Ammon's horn (tissue), 1 donor: ENCODE measurements at regions not wholly inside any gene's neighbourhood (a gene's known extent, or its start where the extent isn't known, plus 50 kb on each side); places are given as distances from the start of the nearest gene placed in this dataset.

Experiments
- DNase-seq: peaks from one replicate; pipeline ENCODE4 v3.0.0-alpha.2; 2016; ENCODE audit warnings: low spot score

DNA sequence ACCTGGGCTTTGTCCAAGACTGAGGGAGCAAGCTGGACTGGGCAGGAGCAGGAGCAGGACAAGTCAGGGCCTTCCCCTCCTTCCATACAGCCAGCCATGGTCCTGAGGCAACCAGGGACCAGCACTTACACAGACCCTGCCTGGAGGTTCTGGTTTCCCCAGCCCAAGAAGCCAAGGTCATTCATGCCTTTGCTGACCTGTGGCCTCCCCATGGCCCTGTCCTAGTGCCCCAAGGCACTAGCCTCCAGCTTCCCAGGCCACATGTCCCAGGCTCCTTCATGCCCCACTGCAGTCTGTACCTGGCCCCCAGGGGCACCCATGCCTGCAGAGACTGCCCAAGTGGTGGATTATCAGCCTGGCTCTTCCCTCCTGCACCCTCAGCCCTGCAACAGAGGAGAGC, 243.9 kb downstream of the TOMM20 start:
- DNase-seq, result no peak

DNA sequence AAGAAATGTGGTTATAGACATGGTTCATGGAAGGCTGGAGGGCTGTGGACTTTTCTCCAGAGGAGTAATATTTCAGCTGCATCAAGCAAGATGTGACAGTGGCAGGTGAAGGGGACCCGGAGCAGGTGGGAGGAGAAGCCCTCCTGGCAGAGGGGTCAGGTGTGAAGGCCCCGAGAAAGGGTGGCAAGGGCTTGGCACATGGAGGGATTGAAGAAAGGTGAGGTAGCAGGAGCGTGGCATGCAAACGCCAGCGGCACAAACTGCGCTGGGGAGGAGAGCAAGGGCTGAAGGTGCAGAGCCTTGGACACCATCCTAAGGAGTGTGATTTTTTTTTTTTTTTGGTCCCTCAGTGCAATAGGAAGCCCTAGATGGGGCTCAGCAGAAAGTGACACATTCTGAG, 244.6 kb downstream of the TOMM20 start:
- DNase-seq, result no peak

DNA sequence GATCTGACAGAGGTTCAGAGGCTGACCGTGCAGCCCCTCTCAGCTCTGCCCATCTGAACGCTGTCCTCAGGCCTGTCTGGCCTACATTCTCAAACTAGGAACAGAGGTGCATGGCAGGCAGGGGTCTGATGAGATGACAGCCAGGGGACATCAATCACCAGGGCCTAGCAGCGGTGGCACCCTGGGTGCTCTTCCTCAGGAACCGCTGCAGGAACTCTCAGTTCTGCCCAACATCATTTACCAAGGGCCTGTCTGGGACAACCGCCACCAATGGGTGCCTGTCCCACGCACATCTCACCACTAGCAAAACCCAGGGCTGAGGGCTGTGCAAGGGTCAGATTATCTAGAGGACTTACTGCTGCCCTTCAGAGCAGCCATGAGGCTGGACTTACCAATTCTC, 245.7 kb downstream of the TOMM20 start:
- no peak for DNase-seq

DNA sequence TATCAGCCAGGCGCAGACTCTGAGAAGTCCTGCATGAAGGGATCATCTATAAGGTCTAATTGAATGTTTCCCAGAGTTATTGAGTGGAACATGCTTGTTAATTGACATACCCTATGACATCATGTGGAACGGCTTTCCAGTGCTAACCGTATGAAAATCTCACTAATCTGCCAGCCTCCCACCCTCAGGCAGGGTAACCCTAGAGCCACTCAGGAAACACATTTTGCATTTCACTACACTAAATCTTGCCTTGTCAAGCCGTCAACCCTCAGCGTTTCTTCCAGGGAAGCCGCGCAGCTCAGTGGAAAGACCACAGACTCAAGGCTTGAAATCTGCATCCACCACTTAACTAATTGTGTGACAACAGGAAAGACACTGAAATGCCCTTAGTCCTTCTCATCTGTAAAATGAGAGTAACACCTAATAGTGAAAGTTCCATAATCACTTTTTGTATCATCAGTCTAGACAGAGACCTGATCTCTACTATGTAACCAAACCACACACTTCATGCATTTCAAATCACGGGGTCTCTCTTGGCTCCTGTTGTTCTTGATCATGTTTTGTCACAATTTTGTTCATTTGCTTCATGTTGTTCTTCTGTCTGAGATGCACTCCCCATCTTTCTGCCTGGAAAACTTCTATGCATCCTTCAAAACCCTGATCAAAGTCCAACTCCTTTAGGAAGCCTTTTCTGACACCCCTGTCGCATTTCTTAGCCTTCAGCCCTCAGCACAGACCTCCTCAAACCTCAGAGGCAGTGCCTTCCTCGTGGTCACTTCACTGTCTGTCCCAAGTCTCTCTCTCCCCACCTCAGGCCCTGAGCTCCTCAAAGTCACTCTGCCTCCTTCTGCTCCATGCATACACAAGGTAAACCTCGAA, 246.5 kb downstream of the TOMM20 start:
- no peak for DNase-seq

DNA sequence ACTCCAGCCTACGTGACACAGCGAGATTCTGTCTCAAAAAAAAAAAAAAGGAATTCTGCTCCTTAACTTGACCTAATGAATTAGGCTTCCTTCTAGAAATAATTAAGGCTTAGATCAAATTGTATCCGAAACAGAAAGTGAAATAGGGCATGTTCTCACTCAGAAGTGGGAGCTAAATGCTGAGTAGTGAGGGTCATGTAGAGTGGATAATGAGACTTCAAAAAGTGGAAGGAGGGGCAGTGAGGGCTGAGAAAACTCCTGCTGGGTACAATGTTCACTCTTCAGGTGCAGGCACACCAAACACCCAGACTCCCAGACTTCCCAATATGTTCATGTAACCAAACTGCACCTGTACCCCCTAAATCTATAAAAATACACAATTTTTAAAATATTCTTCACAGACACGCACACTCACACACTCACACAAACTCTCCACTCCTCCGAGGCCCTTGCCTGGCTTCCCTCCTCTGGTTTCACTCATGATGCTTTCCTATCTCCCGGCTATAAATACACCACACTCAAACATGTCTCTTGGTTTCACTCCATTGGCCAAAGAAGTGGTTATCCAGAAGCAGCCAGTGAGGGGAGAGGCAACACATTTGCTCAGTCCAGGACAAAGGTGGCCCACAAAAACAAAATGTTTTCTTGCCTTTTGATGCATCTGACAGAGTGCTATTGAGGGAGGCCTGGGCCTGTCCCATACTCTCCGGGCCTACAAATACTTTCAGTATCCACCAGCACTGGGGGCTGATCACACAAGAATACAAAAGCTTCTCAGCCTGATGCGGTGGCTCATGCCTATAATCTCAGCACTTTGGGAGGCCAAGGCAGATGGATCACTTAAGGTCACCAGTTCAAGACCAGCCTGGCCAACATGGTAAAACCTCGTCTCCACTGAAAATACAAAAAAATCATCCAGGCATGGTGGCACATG, 249.2 kb downstream of the TOMM20 start:
- no peak for DNase-seq

DNA sequence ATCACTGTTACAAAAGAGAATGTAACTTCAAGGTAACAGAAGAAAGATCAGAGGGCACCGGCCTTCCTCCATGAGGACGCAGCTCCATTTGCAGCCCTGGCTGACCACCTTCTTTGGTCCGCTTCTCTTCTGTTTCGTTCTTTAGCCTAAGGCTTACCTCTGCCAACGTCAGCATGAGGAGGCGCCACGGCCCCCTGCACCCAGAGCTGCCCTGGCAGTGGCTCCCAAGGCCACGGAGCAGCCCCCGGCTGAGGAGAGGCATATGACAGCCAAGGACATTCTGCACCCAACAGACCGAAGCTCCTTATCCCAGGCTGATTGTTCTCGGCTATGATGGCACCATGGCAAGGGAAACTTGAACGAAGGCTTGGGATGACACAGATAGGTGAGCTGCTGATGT, 250.3 kb downstream of the TOMM20 start:
- DNase-seq, result no peak

DNA sequence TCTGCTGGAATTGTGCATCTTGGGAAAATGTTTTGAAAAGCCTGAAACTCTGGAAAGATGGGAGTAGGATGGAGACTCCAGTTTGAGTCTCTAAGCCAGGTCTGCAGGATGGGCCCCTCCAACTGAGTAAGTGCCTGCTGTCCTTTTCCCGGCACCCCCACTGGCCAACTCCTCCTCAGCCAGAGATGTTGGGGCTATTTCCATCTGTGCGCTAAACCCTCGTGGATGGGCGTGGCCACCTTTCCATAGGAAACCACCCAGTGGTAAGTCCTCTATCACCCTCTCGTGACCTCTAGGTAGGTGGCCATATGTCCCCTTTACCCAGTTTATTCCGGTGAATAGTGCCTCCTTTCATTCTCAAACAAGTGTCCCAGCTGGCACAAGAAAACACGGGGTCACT, 250.9 kb downstream of the TOMM20 start:
- DNase-seq, result no peak

DNA sequence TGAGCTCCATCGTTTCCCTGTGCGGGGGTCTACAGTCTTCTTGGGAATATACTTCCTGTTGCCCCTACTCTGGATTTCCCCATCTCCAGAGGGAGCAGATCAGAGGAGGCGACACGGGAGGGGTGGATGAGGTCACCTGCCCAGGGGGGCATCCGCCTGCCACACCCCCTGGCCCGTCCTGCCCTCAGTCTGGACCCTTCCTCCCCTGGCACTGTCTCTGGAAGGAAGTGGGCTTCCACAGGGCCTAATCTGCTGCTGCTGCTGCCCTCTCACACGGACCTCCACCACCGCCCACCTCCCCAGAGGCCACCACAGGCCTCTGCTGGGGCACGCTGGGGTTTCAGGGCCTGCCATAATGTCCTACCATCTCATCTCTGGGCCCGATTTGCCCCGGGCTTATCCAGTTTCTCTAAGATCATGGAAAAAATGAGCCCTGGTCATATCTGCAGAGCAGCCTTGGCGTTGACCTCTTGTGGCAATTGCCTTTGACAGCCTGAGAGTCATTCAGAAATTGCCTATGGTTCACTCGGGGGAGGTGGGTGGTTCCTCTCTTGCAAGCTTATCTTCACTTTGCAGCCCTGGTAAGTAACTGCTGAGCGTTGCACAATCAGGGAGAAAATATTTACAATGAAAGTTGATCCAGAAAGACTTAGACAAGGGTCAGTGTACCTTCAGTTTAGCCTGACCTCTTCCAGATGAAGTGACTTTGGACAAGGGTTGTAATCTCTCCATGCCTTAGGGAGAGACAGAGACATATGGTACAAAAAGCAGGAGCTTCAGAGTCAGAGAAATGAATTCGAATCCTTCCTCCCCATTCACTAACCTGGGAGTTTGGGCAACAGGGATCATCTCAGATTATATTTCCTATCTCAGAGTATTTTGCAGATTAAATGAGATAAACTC, 252.4 kb downstream of the TOMM20 start:
- DNase-seq, result no peak

DNA sequence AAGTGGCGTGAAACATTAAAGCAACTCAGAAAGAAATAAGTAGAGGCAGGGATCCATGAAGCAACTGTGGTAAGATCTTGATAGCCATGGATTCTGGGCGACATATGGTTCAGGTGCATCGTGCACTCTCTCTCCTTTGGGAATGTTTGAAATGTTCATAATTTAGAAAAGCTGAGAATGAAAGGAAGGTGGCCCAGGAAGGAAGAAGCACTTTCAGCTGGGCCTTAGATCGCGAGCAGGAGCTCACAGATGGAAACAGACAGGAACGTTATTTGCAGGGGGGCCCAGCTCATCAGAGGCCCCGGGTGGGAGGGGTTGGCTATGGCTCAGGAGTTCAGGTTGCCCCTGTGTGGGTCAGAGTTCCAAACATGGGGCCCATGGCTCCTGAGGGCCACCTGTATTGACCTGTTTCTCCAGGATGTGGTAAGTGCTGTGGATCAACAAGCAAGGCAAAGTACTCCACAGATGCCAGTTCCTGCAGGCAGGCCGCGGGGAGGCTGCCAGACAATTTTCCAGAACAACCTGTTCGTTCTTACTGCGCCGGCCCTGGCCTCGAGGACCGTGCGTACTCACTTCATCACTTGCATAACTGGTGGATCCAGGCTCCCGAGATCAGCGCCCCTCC, 253.2 kb downstream of the TOMM20 start:
- no peak for DNase-seq

DNA sequence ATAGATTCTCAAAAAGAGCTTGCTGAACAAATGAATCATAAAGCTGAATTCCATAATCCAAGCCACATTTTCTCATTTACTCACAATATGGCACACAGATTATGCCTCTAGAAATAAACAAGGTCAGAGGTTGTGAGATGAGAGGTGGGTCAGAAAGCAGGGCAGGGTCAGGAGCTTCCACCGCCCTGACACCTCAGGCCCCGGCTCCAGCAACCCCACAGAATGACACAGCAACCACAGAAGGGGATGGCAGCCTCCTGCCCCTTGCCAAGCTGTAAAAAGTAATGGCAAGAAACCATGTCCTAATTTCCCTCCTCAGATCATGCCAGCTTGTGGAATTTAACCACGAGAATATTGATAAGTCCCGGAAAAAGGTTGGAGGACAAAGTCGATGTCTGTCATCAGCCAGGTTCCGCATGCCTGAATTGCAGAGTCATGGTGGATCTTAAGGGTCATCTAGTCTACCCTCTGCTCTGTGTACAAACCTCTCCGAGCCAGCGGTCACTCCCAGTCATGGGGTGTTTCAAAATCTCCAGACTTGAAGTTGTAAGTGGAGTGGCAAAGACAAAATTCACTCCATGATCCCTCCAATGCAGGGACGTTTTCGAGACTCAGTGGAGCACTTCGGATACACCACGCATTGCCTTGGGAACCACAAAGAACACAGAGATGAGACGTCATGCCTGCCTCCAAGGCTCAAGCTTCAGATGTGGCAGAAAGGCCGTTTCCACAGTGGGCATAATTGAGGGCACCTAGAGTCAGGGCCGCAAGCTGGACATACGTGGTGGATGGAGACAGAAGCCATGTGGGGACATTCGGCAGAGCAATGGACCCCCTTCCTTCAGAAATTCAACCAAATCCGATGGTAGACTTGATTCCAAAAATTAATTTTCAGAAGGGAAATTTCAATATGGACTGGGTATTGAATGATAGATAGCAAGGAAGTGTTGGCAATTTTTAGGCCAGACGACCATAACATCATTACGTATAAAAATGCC, 254.0 kb downstream of the TOMM20 start:
- DNase-seq, result no peak

DNA sequence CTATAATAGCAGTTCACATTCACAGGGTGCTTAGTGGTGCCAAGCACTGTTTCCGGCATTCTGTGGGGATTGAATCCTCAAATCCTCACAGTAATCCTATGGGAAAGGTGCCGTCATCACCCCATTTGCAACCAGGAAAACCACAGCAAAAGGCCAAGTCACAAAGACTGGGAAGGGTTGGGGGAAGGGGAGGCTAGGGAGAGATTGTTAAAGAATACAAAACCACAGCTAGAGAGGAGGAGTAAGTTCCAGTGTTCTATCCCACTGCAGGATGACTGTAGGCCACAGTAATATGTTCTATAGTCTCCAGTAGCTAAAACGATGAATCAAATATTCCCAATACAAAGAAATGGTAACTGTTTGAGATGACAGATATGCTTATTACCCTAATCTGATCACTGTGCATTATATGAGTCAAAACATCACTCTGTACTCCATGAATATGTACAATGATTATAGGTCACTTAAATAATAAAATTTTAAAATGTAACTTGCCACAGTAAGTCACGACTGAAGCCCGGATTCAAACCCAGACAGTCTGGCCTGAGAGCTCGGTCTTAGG, 256.8 kb downstream of the TOMM20 start:
- DNase-seq, result no peak

DNA sequence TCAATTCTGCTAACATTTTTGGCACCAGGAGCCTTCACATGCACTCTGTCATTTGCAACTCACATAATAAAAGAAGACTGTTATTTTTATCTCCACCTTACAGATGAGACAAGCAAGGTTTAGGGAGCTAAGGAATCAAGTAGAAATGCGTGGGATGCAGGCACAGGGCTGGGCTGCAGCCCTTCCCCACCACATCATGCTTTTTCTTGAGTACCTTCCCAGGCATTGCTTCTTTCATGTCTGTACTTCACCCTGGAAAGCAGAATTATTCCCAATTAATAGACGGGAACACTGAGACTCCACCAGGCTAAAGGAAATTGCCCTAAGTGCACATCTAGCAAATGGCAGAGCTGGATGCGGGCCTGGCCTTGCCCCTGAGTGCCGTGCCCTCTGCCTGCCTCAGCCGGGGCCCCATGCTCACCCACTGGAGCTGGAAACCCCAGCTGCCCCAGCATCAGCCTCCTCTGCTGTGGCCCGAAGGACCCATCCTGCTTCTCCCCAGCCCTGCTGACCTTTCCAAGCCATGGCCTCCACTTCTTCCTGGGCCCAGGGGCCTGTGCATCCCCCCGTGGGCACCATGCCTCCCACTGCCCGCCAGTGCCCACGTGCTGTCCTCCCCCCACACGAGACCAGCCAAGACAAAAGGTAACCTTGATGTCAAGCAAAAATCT, 257.5 kb downstream of the TOMM20 start:
- no peak for DNase-seq

DNA sequence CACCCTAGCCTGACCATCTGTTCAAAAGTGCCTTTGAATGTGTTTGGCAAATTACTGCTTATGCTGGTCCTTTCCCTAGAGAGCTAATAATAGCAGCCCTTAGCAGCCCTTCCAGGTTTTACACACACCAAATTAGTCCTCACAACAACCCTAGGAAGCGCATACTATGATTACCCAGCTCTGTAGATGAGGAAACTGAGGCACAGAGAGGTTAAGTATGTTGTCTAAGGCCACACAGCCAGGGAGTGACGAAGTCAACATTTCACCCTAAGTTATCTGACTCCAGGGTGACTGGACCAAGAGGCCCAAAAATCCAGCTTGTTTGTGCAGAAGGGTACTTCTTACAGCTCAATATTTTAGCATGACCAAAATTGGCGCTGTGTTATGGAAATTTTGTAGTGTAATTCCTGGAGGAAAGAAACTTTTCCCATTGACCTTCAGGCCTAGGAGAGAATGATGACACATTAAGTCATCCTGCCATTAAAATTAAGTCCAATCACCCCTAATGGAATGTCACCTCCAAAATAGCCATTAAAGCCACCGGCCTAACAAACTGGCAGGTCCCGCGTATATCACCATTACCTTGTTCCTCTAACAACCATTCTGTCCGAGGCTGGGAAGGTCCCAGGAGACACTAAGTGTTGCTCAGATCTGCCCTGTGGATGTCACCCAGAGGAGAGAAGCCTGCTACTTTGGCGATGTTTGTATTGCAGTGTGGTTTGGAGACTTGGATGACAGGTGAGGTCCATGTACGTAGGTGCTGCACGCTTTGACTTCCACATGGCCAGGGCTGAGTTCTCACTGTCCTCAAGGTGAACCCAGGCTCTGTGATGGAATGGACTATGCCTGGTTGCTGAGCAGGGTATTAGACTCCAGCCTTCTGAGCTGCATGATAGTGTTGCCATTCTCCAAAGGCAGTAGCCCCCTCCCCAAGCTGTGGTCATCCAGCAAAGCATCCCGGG, 258.3 kb downstream of the TOMM20 start:
- DNase-seq, result no peak

DNA sequence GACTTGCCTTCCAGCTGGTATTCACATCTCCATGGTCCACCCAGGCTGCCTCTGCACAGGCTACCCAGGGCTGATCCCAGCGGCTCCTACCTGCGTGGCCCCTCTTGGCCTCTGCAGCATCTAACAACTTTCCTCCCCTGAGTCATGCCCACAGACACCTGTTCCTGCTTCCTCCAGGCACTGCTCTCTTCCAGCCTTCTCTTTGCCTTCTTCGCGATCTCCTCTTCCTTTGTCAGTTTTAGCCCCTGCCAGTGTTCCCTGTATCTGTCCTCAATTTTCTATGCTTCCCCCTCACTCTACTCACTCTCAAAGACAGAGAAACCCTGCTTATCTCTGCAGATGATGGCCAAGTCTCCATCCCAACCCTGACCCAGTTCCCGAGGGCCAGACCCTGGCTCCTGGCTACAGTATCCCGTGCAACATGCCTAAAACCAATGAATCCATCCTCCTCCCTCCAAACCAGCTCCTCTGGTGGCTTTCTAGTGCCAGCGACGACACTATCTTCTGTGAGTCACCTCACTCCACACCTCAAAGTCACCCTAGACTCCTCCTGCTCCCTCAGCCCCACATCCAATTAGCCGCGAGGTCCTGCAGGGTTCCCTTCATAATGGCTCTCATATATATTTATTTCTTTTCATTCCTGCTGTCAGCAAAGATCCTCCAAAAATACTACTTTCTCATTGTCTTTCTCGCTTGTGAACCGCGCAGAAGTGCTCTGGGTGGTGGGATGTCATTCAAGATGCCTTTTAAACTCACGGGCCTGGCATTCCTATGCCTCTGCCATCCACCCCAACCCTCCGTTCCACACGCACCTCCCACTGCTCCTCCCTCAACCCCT, 259.2 kb downstream of the TOMM20 start:
- DNase-seq, result no peak

DNA sequence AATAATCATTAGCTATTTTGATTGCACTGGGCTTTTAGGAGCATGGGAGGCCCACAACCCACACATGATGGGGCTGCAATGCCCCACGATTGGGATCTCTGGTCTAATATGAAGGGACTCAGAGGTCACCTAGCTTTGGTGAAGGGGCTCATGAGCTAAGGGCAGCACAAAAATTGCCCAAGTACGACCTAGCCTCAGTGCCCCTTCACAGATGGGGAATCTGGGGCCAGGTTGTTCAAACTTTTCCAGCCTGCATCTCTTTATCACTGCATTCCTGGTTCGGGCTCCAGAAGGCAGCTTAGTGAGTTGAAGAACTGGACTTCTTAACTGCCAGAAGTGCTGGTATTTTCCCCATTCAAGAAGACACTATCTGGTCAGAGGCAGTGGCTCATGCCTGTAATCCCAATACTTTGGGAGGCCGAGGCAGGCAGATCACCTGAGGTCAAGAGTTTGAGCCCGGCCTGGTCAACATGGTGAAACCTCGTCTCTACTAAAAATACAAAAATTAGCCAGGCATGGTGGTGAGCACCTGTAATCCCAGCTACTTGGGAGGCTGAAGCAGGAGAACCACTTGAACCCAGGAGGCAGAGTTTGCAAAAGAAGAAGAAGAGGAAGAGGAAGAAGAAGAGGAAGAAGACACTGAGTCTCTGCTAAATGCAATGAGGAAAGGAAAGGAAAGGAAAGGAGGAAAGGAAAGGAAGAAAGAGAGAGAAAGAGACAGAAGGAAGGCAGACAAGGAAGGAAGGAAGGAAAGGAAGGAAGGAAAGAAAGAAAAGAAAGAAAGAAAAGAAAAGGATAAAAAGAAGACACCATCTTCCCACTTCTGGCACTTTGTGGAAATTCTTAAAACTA, 258.5 kb upstream of the IRF2BP2 start:
- no peak for DNase-seq
